ENCODE measurements at regions not wholly inside any gene's neighbourhood (a gene's known extent, or its start where the extent isn't known, plus 50 kb on each side); places are given as distances from the start of the nearest gene placed in this dataset.

DNA sequence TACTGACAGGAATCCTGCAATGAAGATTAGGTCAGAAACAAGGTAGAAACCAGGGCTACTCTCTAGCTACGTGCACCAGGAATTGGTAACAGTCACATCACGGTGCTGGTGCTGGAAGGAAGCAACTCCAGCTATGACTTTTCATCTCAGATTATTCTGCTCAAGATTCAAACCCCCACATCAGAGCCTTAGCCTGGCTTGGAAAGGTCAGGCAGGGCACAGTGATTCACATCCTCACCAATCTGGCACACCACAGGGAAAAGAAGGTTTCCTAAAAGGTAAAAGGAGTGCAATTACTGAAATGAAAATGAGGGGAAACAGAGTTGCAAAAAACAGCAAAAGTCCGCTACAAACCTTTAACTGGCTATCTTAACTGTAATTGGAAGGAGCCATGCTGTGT, 240.2 kb upstream of the NPSR1 start:
- Histone ChIP-seq H3K4me1 (ENCODE audit: insufficient read depth, low read length) (no peaks in the 10 kb centered on the region), H3K4me2 (ENCODE audit: insufficient read depth, insufficient read length, low read length) (no peak overlapping the region), H3K18ac (ENCODE audit: insufficient read length, low read depth, low read length) (no peak overlapping the region), H2AFZ (ENCODE audit: low read length) (no peak overlapping the region), H2BK15ac (ENCODE audit: low read depth, low read length) (no peak overlapping the region), H4K20me1 (ENCODE audit: control insufficient read depth, insufficient read depth, insufficient read length) (no peaks in the 10 kb centered on the region), H2BK20ac (ENCODE audit: low read depth, low read length, poor library complexity, severe bottlenecking) (no peak overlapping the region), H4K8ac (replicated peaks; ENCODE audit: insufficient read length, low read depth, low read length) (no peak overlapping the region), H3K23me2 (ENCODE audit: insufficient read length, low read depth, low read length, poor library complexity, severe bottlenecking) (no peaks in the 10 kb centered on the region), H3K79me2 (ENCODE audit: insufficient read depth, low read length) (no peaks in the 10 kb centered on the region), H3T11ph (ENCODE audit: low read length) (no peak overlapping the region), H3K9me3 (ENCODE audit: control insufficient read depth, low read depth, low read length) (no peaks in the 10 kb centered on the region), H4K91ac (ENCODE audit: insufficient read length, low read depth, low read length) (no peak overlapping the region), H3K4ac (ENCODE audit: low read depth, low read length) (no peak overlapping the region), H2BK12ac (ENCODE audit: insufficient read length, low read depth, low read length) (no peak overlapping the region), H3K27ac (ENCODE audit: insufficient read length, low read depth, low read length) (no peak overlapping the region), H3K9ac (ENCODE audit: extremely low read depth, insufficient read length, low read length) (no peak overlapping the region), H3K27me3 (ENCODE audit: insufficient read depth, low read length) (no peaks in the 10 kb centered on the region), H3K79me1 (ENCODE audit: insufficient read depth, low read depth, low read length, poor library complexity, severe bottlenecking) (no peaks in the 10 kb centered on the region), H3K23ac (ENCODE audit: insufficient read length, low read depth, low read length) (no peak overlapping the region), H2BK5ac (ENCODE audit: insufficient read length, low read length) (no peak overlapping the region), H3K56ac (ENCODE audit: insufficient read length, low read depth, low read length) (no peak overlapping the region), H4K5ac (ENCODE audit: insufficient read length, low read depth, low read length) (no peak overlapping the region), H2BK120ac (ENCODE audit: low read depth, low read length, poor library complexity, severe bottlenecking) (no peak overlapping the region), H3K14ac (ENCODE audit: insufficient read depth, low read length) (no peak overlapping the region), H2AK5ac (ENCODE audit: insufficient read length, low read length) (no peak overlapping the region)
- Mint-ChIP-seq H3K9me3 (no peaks in the 10 kb centered on the region; a peak in 1 of 5 replicates), H3K4me3 (no peak overlapping the region), H3K36me3 (ENCODE audit: insufficient read depth in 1 of 3, low read depth in 3 of 3) (peaks cover 0 to 1% (median 0%) of the 10 kb centered on the region in 3 experiments; a peak in 1 of 7 replicates), H3K27ac (no peak overlapping the region), H3K27me3 (ENCODE audit: low read depth) (no peaks in the 10 kb centered on the region), H3K4me1 (no peaks in the 10 kb centered on the region)
- no peak for DNase-seq
- WGBS (ENCODE audit: extremely low coverage, insufficient read length, low lambda C conversion rate) = no CpG with 5 or more reads among the region's 3 CpGs
- TF ChIP-seq, protein P1, sequence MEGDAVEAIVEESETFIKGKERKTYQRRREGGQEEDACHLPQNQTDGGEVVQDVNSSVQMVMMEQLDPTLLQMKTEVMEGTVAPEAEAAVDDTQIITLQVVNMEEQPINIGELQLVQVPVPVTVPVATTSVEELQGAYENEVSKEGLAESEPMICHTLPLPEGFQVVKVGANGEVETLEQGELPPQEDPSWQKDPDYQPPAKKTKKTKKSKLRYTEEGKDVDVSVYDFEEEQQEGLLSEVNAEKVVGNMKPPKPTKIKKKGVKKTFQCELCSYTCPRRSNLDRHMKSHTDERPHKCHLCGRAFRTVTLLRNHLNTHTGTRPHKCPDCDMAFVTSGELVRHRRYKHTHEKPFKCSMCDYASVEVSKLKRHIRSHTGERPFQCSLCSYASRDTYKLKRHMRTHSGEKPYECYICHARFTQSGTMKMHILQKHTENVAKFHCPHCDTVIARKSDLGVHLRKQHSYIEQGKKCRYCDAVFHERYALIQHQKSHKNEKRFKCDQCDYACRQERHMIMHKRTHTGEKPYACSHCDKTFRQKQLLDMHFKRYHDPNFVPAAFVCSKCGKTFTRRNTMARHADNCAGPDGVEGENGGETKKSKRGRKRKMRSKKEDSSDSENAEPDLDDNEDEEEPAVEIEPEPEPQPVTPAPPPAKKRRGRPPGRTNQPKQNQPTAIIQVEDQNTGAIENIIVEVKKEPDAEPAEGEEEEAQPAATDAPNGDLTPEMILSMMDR (conservative IDR thresholded peaks at IDR 0.05) = no peak

Measured in H9 (cell line).